IMR-90 (cell line): ENCODE measurements at regions not wholly inside any gene's neighbourhood (a gene's known extent, or its start where the extent isn't known, plus 50 kb on each side); places are given as distances from the start of the nearest gene placed in this dataset.
"Not testable (repeated sequence)": the region's sequence is repeated elsewhere in the genome, so short reads cannot be mapped to it uniquely, and the experiment has no call there.

ENCODE experiments used
- ATAC-seq: fragments of 200-7000 bp; cut with Tn5 transposase; 2 replicates; pipeline ENCODE4 v1.9.1; 2020; ENCODE audit warnings: low read depth, mild to moderate bottlenecking, moderate library complexity
- BruUV-seq: library from RNA; stranded (reverse); fragments of 400-500 nt; replicated peaks from 2 replicates; lab custom pipeline; 2021; lab: Mats Ljungman, UMichigan
- CTCF ChIA-PET: fragments of 300-600 bp; formaldehyde crosslinking; extraction: SDS; loops from one replicate; lab custom pipeline; 2021; ENCODE audit warnings: antibody characterized with exemption; lab: Yijun Ruan, JAX
- POLR2A ChIA-PET: fragments of 300-600 bp; sonication (Branson Sonifier 250); formaldehyde crosslinking; loops from one replicate; lab custom pipeline; 2022; ENCODE audit warnings: antibody characterized with exemption; ENCODE audit not compliant: unreplicated experiment; lab: Charles Lee
- DNase-seq: peaks from one replicate; pipeline ENCODE4 v3.0.0; 2013
- H2AFZ ChIP-seq: replicated peaks from 2 replicates; pipeline ENCODE3; 2013; ENCODE audit warnings: low read length, mild to moderate bottlenecking; ENCODE audit not compliant: poor library complexity
- H2AK5ac ChIP-seq: 2 replicates; pipeline ENCODE4 v1.6.1; 2013; ENCODE audit warnings: low read depth, low read length, inconsistent platforms
- H2AK9ac ChIP-seq: replicated peaks from 2 replicates; pipeline ENCODE3; 2013; ENCODE audit warnings: mild to moderate bottlenecking, low read depth, low read length, moderate library complexity; ENCODE audit not compliant: poor library complexity
- H2BK120ac ChIP-seq: 2 replicates; pipeline ENCODE4 v1.6.1; 2013; ENCODE audit warnings: low read depth, low read length, inconsistent platforms
- H2BK15ac ChIP-seq: 3 replicates; pipeline ENCODE4 v1.6.1; 2013; ENCODE audit warnings: low read depth, low read length, inconsistent platforms
- H2BK20ac ChIP-seq: 2 replicates; pipeline ENCODE4 v1.6.1; 2013; ENCODE audit warnings: low read depth, mild to moderate bottlenecking, inconsistent platforms, low read length, moderate library complexity
- H2BK5ac ChIP-seq: 2 replicates; pipeline ENCODE4 v1.6.1; 2013; ENCODE audit warnings: mild to moderate bottlenecking, low read depth, low read length, inconsistent platforms; ENCODE audit not compliant: poor library complexity, severe bottlenecking
- H3K14ac ChIP-seq: replicated peaks from 2 replicates; pipeline ENCODE4 v1.6.1; 2013; ENCODE audit warnings: low read depth, low read length, inconsistent platforms
- H3K18ac ChIP-seq: 2 replicates; pipeline ENCODE4 v1.6.1; 2013; ENCODE audit warnings: low read depth, low read length, control low read depth
- H3K23ac ChIP-seq: 2 replicates; pipeline ENCODE4 v1.6.1; 2013; ENCODE audit warnings: low read depth, low read length, inconsistent platforms
- H3K27ac ChIP-seq: 2 replicates; pipeline ENCODE4 v1.5.1; 2013; ENCODE audit warnings: mild to moderate bottlenecking, control low read depth, low read length; ENCODE audit not compliant: insufficient read depth
- H3K27me3 ChIP-seq: 2 replicates; pipeline ENCODE4 v1.6.1; 2013; ENCODE audit warnings: low read length; ENCODE audit not compliant: control insufficient read depth, insufficient read depth
- H3K36me3 ChIP-seq: 2 replicates; pipeline ENCODE4 v1.6.1; 2013; ENCODE audit warnings: low read length, mixed read lengths; ENCODE audit not compliant: control insufficient read depth, insufficient read depth
- H3K4ac ChIP-seq: 2 replicates; pipeline ENCODE4 v1.6.1; 2013; ENCODE audit warnings: low read depth, low read length, inconsistent platforms
- H3K4me1 ChIP-seq: 2 replicates; pipeline ENCODE4 v1.6.1; 2013; ENCODE audit warnings: low read length, mixed read lengths; ENCODE audit not compliant: control insufficient read depth, insufficient read depth
- H3K4me2 ChIP-seq: 2 replicates; pipeline ENCODE4 v1.6.1; 2013; ENCODE audit warnings: low read depth, mild to moderate bottlenecking, control low read depth, low read length, moderate library complexity
- H3K4me3 ChIP-seq: 2 replicates; pipeline ENCODE4 v1.5.1; 2013; ENCODE audit warnings: low read depth, mild to moderate bottlenecking, control low read depth, low read length, moderate library complexity; ENCODE audit not compliant: insufficient read depth
- H3K56ac ChIP-seq: 2 replicates; pipeline ENCODE4 v1.6.1; 2013; ENCODE audit warnings: low read length, inconsistent platforms; ENCODE audit not compliant: insufficient read depth; ENCODE audit errors: extremely low read depth
- H3K79me1 ChIP-seq, 2 experiments: 2 replicates each; pipeline ENCODE4 v1.6.1; 2013; ENCODE audit warnings: low read length in 2 of 2, inconsistent platforms in 1 of 2, low read depth in 1 of 2
- H3K9ac ChIP-seq: 2 replicates; pipeline ENCODE4 v1.6.1; 2013; ENCODE audit warnings: low read depth, low read length, control low read depth
- H3K9me1 ChIP-seq: 2 replicates; pipeline ENCODE4 v1.6.1; 2013; ENCODE audit warnings: low read length, inconsistent platforms; ENCODE audit not compliant: insufficient read depth
- H3K9me3 ChIP-seq: 2 replicates; pipeline ENCODE4 v1.6.1; 2013; ENCODE audit warnings: low read length; ENCODE audit not compliant: control insufficient read depth, insufficient read depth
- H4K20me1 ChIP-seq: 2 replicates; pipeline ENCODE4 v1.6.1; 2013; ENCODE audit warnings: low read length, inconsistent platforms; ENCODE audit not compliant: insufficient read depth
- H4K5ac ChIP-seq: 2 replicates; pipeline ENCODE4 v1.6.1; 2013; ENCODE audit warnings: mild to moderate bottlenecking, low read depth, low read length, control low read depth
- H4K8ac ChIP-seq, 2 experiments: 2 replicates each; pipeline ENCODE4 v1.6.1; 2013; ENCODE audit warnings: low read depth in 2 of 2, low read length in 2 of 2, control low read depth in 1 of 2, inconsistent platforms in 1 of 2
- H4K91ac ChIP-seq: 2 replicates; pipeline ENCODE4 v1.6.1; 2013; ENCODE audit warnings: low read depth, low read length, inconsistent platforms; ENCODE audit not compliant: insufficient read depth
- WGBS, 2 experiments: methylation state at CpG; one replicate each; pipeline versions ENCODE4 v1.1.5 to v1.1.7; 2013; ENCODE audit warnings: missing lambda C conversion rate in 2 of 2; ENCODE audit not compliant: insufficient read length in 1 of 2; ENCODE audit errors: extremely low coverage in 2 of 2; 5-methylcytosine and 5-hydroxymethylcytosine counted together
- dilution Hi-C: fragments of 300-500 bp; cut with HindIII; formaldehyde crosslinking; loops from one replicate; pipeline ENCODE4 v1.14.3; 2018; ENCODE audit warnings: low sequenced_read_pairs; ENCODE audit not compliant: unreplicated experiment
- in situ Hi-C: fragments of 300-500 bp; cut with MboI; formaldehyde crosslinking; loops from 3 replicates; pipeline ENCODE4 v1.14.3; 2019; ENCODE audit warnings: low sequenced_read_pairs, inconsistent platforms, mixed read lengths
- intact Hi-C: fragments of 100-400 bp; cut with micrococcal nuclease; formaldehyde crosslinking; loops from 2 replicates; pipeline ENCODE4 v1.10.0; 2022

DNA sequence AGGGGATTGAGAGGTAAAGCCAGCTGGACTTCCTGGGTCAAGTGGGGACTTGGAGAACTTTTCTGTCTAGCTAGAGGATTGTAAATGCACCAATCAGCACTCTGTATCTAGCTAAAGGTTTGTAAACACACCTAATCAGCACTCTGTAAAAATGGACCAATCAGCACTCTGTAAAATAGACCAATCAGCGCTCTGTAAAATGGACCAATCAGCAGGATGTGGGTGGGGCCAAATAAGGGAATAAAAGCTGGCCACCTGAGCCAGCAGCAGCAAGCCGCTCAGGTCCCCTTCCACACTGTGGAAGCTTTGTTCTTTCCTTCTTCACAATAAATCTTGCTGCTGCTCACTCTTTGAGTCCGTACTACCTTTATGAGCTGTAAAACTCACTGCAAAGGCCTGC, 87.7 kb downstream of the COPRS start:
- H3K79me1 ChIP-seq, H4K8ac ChIP-seq, H3K27me3 ChIP-seq, H4K20me1 ChIP-seq, H3K56ac ChIP-seq, POLR2A ChIA-PET, H3K14ac ChIP-seq, H3K4me3 ChIP-seq, CTCF ChIA-PET, DNase-seq, dilution Hi-C loops, H3K23ac ChIP-seq, H3K9me3 ChIP-seq, H3K9me1 ChIP-seq, H2BK5ac ChIP-seq, H4K5ac ChIP-seq, H3K4me1 ChIP-seq, H4K91ac ChIP-seq, ATAC-seq, H3K9ac ChIP-seq, H2BK15ac ChIP-seq, H3K4me2 ChIP-seq, H3K27ac ChIP-seq, H3K36me3 ChIP-seq, H2AFZ ChIP-seq, H2BK120ac ChIP-seq, intact Hi-C loops, BruUV-seq, H2BK20ac ChIP-seq, H2AK5ac ChIP-seq, H3K4ac ChIP-seq, in situ Hi-C loops, H3K18ac ChIP-seq, H2AK9ac ChIP-seq: not testable (repeated sequence)
- 100% methylated on average over 1 of the region's 3 CpGs; no CpG with 5 or more reads in 1 of the 2 experiments for WGBS, 2 experiments

DNA sequence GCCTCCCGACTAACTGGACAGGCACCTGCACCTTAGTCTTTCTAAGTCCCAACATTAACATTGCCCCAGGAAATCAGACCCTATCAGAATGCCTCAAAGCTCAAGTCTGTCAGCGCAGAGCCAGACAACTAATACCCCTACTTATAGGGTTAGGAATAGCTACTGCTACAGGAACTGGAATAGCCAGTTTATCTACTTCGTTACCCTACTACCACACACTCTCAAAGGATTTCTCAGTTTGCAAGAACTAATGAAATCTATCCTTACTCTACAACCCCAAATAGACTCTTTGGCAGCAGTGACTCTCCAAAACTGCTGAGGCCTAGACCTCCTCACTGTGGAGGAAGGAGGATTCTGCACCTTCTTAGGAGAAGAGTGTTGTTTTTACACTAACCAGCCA, 88.5 kb downstream of the COPRS start:
- DNase-seq, H2BK5ac ChIP-seq, H3K9ac ChIP-seq, H3K36me3 ChIP-seq, BruUV-seq, H3K9me1 ChIP-seq, H3K27ac ChIP-seq, ATAC-seq, H4K91ac ChIP-seq, H2BK20ac ChIP-seq, H2BK15ac ChIP-seq, H3K4ac ChIP-seq, H2BK120ac ChIP-seq, H2AK5ac ChIP-seq, H3K79me1 ChIP-seq, H2AFZ ChIP-seq, POLR2A ChIA-PET, H3K4me2 ChIP-seq, CTCF ChIA-PET, H4K5ac ChIP-seq, dilution Hi-C loops, H3K27me3 ChIP-seq, H2AK9ac ChIP-seq, H3K23ac ChIP-seq, in situ Hi-C loops, H4K8ac ChIP-seq, intact Hi-C loops, H3K56ac ChIP-seq, H3K4me3 ChIP-seq, H3K18ac ChIP-seq, H3K4me1 ChIP-seq, H4K20me1 ChIP-seq, H3K9me3 ChIP-seq, H3K14ac ChIP-seq: not testable (repeated sequence)
- no CpG with 5 or more reads among the region's 3 CpGs for WGBS, 2 experiments
